Liver (tissue), 3 donors: ENCODE measurements at regions not wholly inside any gene's neighbourhood (a gene's known extent, or its start where the extent isn't known, plus 50 kb on each side); places are given as distances from the start of the nearest gene placed in this dataset.

Experiments
- ATF3 ChIP-seq: IDR thresholded peaks from 2 replicates; pipeline ENCODE4 v1.6.1; 2016; ENCODE audit warnings: antibody characterized with exemption
- CTCF ChIP-seq: fragments of 150-350 bp; IDR thresholded peaks from 2 replicates; pipeline ENCODE4 v1.5.1; 2017; ENCODE audit warnings: improper control_type of control experiment, low read depth, low read length; ENCODE audit not compliant: missing input control
- FOXA1 ChIP-seq: IDR thresholded peaks from 2 replicates; pipeline ENCODE4 v1.6.1; 2016; ENCODE audit warnings: antibody characterized with exemption
- JUND ChIP-seq, 2 donors: IDR thresholded peaks; 2 replicates each; pipeline ENCODE4 v1.6.1; 2016; ENCODE audit warnings: antibody characterized with exemption in 2 of 2
- REST ChIP-seq: IDR thresholded peaks from 2 replicates; pipeline ENCODE4 v1.6.1; 2016; ENCODE audit warnings: antibody characterized with exemption, mild to moderate bottlenecking
- RXRA ChIP-seq, 2 donors: IDR thresholded peaks; 2 replicates each; pipeline ENCODE4 v1.6.1; 2017 to 2018; ENCODE audit warnings: antibody characterized with exemption in 2 of 2, mild to moderate bottlenecking in 1 of 2
- SP1 ChIP-seq: IDR thresholded peaks from 2 replicates; pipeline ENCODE4 v1.6.1; 2018; ENCODE audit warnings: antibody characterized with exemption, mild to moderate bottlenecking
- TAF1 ChIP-seq: conservative IDR thresholded peaks from 2 replicates; pipeline ENCODE4 v1.6.1; 2016; ENCODE audit warnings: antibody characterized with exemption, mild to moderate bottlenecking
- ZBTB33 ChIP-seq: IDR thresholded peaks from 2 replicates; pipeline ENCODE4 v1.6.1; 2016; ENCODE audit warnings: antibody characterized with exemption
- donor health status: healthy.
- donor health status: healthy.

DNA sequence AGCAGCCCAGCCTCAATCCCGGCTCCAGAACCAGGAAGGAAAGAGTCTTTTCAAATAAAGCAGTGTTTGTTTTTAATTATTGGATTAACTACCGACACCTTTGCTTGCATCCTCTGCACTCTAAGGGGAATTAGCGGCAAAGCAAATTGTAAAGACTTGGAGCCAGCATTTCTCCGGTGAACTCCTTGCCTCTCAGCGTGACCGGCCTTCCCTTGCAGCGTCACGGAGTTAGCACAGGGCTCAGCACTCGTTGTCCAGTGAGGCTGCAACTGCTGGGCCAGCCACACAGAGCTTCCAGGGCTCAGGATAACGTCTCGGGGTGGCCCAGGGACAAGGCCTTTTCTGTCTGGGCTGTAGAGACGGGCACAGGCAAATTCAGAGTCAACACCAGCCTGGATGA is 180.6 kb downstream of the OLFM1 start:
- TF ChIP-seq CTCF (no peak), ATF3 (no peak), JUND (IDR thresholded peaks at IDR 0.05) (no peak), RXRA (IDR thresholded peaks at IDR 0.05) (no peak), TAF1 (no peak), SP1 (no peak), ZBTB33 (no peak), FOXA1 (no peak), REST (no peak)
